WTC11 (cell line): ENCODE measurements at regions not wholly inside any gene's neighbourhood (a gene's known extent, or its start where the extent isn't known, plus 50 kb on each side); places are given as distances from the start of the nearest gene placed in this dataset.

Experiments
- NR2C2 ChIP-seq: sonication (generic); formaldehyde crosslinking; IDR thresholded peaks from 2 replicates; pipeline ENCODE4 v1.8.0; 2022; ENCODE audit warnings: mild to moderate bottlenecking, missing genetic modification reagents
- TF ChIP-seq, protein P1 (sequence below): fragments of 200-600 bp; IDR thresholded peaks from 2 replicates; pipeline ENCODE4 v1.8.0; 2022; ENCODE audit warnings: antibody characterized with exemption

DNA sequence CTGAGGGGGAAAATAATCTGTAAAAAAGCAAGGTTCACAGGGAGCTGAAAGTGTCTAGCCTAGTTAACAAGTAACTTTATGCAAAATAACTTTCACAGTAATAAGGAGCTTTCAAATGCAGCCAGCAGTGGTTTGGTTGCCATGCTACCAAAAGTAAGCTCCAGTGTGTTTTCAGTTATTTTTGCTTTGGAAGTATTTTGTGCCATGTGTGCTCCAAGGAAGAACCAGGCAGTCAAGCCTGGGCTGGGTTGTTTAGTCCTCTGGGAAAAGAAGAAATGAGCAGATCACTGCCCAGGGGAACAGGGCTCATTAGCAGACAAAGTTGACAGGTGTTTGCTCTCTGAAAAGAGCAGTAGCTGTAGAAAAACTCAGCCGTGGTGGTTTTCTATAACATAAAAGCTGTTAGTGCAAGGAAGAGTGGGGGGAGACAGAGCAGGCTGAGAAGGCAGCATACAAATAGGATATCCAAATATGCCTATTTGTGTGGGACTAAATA is 92.8 kb upstream of the TMTC2 start:
- no peak for TF ChIP-seq NR2C2 (CRISPR knock-in tag)
- TF ChIP-seq, protein P1, sequence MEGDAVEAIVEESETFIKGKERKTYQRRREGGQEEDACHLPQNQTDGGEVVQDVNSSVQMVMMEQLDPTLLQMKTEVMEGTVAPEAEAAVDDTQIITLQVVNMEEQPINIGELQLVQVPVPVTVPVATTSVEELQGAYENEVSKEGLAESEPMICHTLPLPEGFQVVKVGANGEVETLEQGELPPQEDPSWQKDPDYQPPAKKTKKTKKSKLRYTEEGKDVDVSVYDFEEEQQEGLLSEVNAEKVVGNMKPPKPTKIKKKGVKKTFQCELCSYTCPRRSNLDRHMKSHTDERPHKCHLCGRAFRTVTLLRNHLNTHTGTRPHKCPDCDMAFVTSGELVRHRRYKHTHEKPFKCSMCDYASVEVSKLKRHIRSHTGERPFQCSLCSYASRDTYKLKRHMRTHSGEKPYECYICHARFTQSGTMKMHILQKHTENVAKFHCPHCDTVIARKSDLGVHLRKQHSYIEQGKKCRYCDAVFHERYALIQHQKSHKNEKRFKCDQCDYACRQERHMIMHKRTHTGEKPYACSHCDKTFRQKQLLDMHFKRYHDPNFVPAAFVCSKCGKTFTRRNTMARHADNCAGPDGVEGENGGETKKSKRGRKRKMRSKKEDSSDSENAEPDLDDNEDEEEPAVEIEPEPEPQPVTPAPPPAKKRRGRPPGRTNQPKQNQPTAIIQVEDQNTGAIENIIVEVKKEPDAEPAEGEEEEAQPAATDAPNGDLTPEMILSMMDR: no peak
